ENCODE measurements at regions not wholly inside any gene's neighbourhood (a gene's known extent, or its start where the extent isn't known, plus 50 kb on each side); places are given as distances from the start of the nearest gene placed in this dataset.

- H3K36me3 ChIP-seq, result no peaks in the 10 kb centered on the region
- H3K27me3 ChIP-seq, result no peaks in the 10 kb centered on the region
- no peaks in the 10 kb centered on the region for H3K9me3 ChIP-seq
- TF ChIP-seq, protein P1, sequence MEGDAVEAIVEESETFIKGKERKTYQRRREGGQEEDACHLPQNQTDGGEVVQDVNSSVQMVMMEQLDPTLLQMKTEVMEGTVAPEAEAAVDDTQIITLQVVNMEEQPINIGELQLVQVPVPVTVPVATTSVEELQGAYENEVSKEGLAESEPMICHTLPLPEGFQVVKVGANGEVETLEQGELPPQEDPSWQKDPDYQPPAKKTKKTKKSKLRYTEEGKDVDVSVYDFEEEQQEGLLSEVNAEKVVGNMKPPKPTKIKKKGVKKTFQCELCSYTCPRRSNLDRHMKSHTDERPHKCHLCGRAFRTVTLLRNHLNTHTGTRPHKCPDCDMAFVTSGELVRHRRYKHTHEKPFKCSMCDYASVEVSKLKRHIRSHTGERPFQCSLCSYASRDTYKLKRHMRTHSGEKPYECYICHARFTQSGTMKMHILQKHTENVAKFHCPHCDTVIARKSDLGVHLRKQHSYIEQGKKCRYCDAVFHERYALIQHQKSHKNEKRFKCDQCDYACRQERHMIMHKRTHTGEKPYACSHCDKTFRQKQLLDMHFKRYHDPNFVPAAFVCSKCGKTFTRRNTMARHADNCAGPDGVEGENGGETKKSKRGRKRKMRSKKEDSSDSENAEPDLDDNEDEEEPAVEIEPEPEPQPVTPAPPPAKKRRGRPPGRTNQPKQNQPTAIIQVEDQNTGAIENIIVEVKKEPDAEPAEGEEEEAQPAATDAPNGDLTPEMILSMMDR (IDR thresholded peaks at IDR 0.05; ENCODE audit: low read depth, low read length), result no peak
- H3K4me1 ChIP-seq, result no peaks in the 10 kb centered on the region
- no peak for DNase-seq
- no peak overlapping the region for H3K4me3 ChIP-seq (ENCODE audit: low read depth, low read length)
These were observed 59.2 kb downstream of the INHBB start for GRCh38 chr2:120404941-120405758.

- Histone ChIP-seq H3K9me3 (no peaks in the 10 kb centered on the region), H3K36me3 (no peaks in the 10 kb centered on the region), H3K4me3 (ENCODE audit: low read depth, low read length) (no peak overlapping the region), H3K4me1 (no peaks in the 10 kb centered on the region), H3K27me3 (no peaks in the 10 kb centered on the region)
- no peak for DNase-seq
- TF ChIP-seq, protein P1 (IDR thresholded peaks at IDR 0.05; ENCODE audit: low read depth, low read length), result no peak
These were observed 59.8 kb downstream of the INHBB start for GRCh38 chr2:120405759-120406099.

DNA sequence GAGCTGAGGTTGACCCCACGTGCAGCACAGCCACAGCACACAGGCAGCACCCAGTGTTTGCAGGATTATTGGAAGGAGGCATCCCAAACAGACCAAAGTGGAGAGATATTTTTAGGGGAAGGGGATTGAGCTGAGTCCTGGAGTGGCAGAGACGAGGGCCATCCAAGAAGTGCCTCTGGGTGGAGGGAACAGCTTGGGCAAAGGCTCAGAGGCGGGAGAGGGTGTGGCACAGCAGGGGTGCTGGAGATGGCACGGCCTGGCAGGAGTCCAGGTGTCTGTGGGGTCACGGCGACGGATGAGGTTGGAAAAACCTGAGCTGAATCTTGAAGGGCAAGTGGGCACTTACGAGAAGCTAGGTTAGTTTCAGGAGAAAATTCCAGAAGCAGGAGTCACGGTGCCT is 60.6 kb downstream of the INHBB start:
- Histone ChIP-seq H3K9me3 (no peaks in the 10 kb centered on the region), H3K4me1 (no peaks in the 10 kb centered on the region), H3K4me3 (ENCODE audit: low read depth, low read length) (no peak overlapping the region), H3K27me3 (no peaks in the 10 kb centered on the region), H3K36me3 (no peaks in the 10 kb centered on the region)
- no peak for DNase-seq
- TF ChIP-seq, protein P1 (IDR thresholded peaks at IDR 0.05; ENCODE audit: low read depth, low read length), result no peak

DNA sequence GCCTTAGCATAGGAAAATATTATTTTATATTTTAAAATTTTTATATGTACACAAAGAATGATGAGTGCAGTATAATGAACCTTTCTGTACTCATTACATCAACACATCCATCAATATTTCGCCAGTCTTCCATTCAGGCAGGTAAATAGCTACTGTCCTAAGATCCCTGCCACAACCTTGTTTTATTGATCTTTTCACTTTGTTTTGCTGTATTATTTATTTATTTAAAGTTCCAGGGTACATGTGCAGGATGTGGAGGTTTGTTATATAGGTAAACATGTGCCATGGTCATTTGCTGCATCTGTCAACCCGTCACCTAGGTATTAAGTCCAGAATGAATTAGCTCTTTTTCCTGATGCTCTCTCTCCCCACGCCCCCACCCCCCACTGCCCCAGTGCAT is 64.6 kb downstream of the INHBB start:
- TF ChIP-seq, protein P1 (IDR thresholded peaks at IDR 0.05; ENCODE audit: low read depth, low read length), result no peak
- no peaks in the 10 kb centered on the region for H3K4me1 ChIP-seq
- H3K36me3 ChIP-seq, result no peaks in the 10 kb centered on the region
- no peak for DNase-seq
- H3K9me3 ChIP-seq, result no peaks in the 10 kb centered on the region
- no peak overlapping the region for H3K4me3 ChIP-seq (ENCODE audit: low read depth, low read length)
- no peaks in the 10 kb centered on the region for H3K27me3 ChIP-seq

DNA sequence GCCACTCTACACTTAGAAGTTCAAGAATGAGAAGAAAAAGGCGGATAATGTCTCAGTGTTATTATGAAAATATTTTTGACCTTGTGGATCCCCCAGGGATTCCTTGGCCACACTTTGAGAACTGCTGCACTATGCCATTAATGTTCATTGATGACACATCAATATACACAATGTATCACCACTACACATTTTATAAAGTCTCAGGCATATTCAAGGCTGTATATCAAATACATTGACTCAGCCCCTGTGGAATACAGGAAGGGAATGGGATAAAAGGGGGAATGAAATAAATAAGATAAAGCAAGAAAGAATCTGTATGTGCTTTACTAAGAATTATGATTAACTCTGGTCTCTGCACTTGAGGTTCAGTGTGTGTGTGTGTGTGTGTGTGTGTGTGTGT is 69.1 kb downstream of the INHBB start:
- Histone ChIP-seq H3K9me3 (no peaks in the 10 kb centered on the region), H3K27me3 (no peaks in the 10 kb centered on the region), H3K4me1 (no peaks in the 10 kb centered on the region), H3K36me3 (no peaks in the 10 kb centered on the region), H3K4me3 (ENCODE audit: low read depth, low read length) (no peak overlapping the region)
- DNase-seq, result no peak
- TF ChIP-seq, protein P1 (IDR thresholded peaks at IDR 0.05; ENCODE audit: low read depth, low read length), result no peak

- TF ChIP-seq, protein P1 (IDR thresholded peaks at IDR 0.05; ENCODE audit: low read depth, low read length), result no peak
- no peak for DNase-seq
- Histone ChIP-seq H3K36me3 (no peaks in the 10 kb centered on the region), H3K4me3 (ENCODE audit: low read depth, low read length) (no peak overlapping the region), H3K4me1 (no peaks in the 10 kb centered on the region), H3K27me3 (no peaks in the 10 kb centered on the region), H3K9me3 (no peaks in the 10 kb centered on the region)
These were observed 70.0 kb downstream of the INHBB start for GRCh38 chr2:120415728-120416509.
